HUES48 (cell line): ENCODE measurements at regions not wholly inside any gene's neighbourhood (a gene's known extent, or its start where the extent isn't known, plus 50 kb on each side); places are given as distances from the start of the nearest gene placed in this dataset.

Source experiments
- H3K27ac ChIP-seq: one replicate; pipeline ENCODE4 v1.7.0; 2013; ENCODE audit warnings: low read depth, low read length, inconsistent platforms
- H3K27me3 ChIP-seq: 2 replicates; pipeline ENCODE4 v1.6.1; 2013; ENCODE audit warnings: mild to moderate bottlenecking, low read length; ENCODE audit not compliant: control insufficient read depth, insufficient read depth
- H3K36me3 ChIP-seq: 2 replicates; pipeline ENCODE4 v1.6.1; 2013; ENCODE audit warnings: low read length; ENCODE audit not compliant: control insufficient read depth, insufficient read depth
- H3K4me1 ChIP-seq: 2 replicates; pipeline ENCODE4 v1.6.1; 2013; ENCODE audit warnings: mild to moderate bottlenecking, low read length; ENCODE audit not compliant: control insufficient read depth, insufficient read depth
- H3K4me3 ChIP-seq: 2 replicates; pipeline ENCODE4 v1.5.1; 2013; ENCODE audit warnings: mild to moderate bottlenecking, low read depth, low read length
- H3K9ac ChIP-seq: 2 replicates; pipeline ENCODE4 v1.6.1; 2013; ENCODE audit warnings: mild to moderate bottlenecking, low read depth, low read length, moderate library complexity
- H3K9me3 ChIP-seq: 2 replicates; pipeline ENCODE4 v1.6.1; 2013; ENCODE audit warnings: low read length; ENCODE audit not compliant: control insufficient read depth, insufficient read depth

- H3K27ac ChIP-seq, result no peak overlapping the region
- peaks cover 9% of the 10 kb centered on the region for H3K4me1 ChIP-seq
- H3K9me3 ChIP-seq, result no peaks in the 10 kb centered on the region
- H3K27me3 ChIP-seq, result no peaks in the 10 kb centered on the region
- no peak overlapping the region for H3K9ac ChIP-seq
- H3K4me3 ChIP-seq, result no peak overlapping the region
- no peaks in the 10 kb centered on the region for H3K36me3 ChIP-seq
Measured at GRCh38 chr16:49003022-49003421, 278.6 kb downstream of the CBLN1 start.

- no peak overlapping the region for H3K27ac ChIP-seq
- H3K4me3 ChIP-seq, result no peak overlapping the region
- no peaks in the 10 kb centered on the region for H3K27me3 ChIP-seq
- H3K36me3 ChIP-seq, result no peaks in the 10 kb centered on the region
- peaks cover 13% of the 10 kb centered on the region for H3K4me1 ChIP-seq
- no peak overlapping the region for H3K9ac ChIP-seq
- no peaks in the 10 kb centered on the region for H3K9me3 ChIP-seq
Measured at GRCh38 chr16:49000594-49000993, 281.0 kb downstream of the CBLN1 start.

DNA sequence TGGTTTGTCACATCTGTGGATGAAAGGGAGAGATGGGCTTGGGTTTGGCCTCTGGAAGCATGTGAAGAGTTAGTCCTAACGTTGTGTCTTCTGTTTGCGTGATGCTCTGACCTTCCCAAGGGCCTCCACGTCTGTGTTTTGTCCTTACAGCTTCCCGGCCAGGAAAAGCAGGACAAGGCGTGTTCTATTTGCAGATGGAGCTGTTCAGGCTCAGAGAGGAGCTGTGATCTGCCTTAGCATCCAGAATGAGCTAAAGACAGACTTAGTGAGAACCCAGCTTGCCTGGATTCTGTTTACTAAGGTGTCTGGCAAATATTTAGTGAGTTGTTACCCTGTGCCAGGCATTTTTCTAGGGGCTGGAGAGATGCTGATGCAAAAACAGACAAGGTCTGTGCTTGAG, 282.1 kb downstream of the CBLN1 start:
- Histone ChIP-seq H3K27me3 (no peaks in the 10 kb centered on the region), H3K9ac (no peak overlapping the region), H3K4me1 (peaks cover 13% of the 10 kb centered on the region), H3K9me3 (no peaks in the 10 kb centered on the region), H3K4me3 (no peak overlapping the region), H3K36me3 (no peaks in the 10 kb centered on the region), H3K27ac (no peak overlapping the region)

GRCh38 chr16:48999044-48999443, 282.6 kb downstream of the CBLN1 start:
- H3K4me3 ChIP-seq, result no peak overlapping the region
- no peak overlapping the region for H3K9ac ChIP-seq
- peaks cover 13% of the 10 kb centered on the region for H3K4me1 ChIP-seq
- no peak overlapping the region for H3K27ac ChIP-seq
- no peaks in the 10 kb centered on the region for H3K27me3 ChIP-seq
- no peaks in the 10 kb centered on the region for H3K36me3 ChIP-seq
- no peaks in the 10 kb centered on the region for H3K9me3 ChIP-seq

- peaks cover 13% of the 10 kb centered on the region for H3K4me1 ChIP-seq
- H3K4me3 ChIP-seq, result no peak overlapping the region
- no peak overlapping the region for H3K9ac ChIP-seq
- H3K9me3 ChIP-seq, result no peaks in the 10 kb centered on the region
- no peaks in the 10 kb centered on the region for H3K27me3 ChIP-seq
- H3K36me3 ChIP-seq, result no peaks in the 10 kb centered on the region
- no peak overlapping the region for H3K27ac ChIP-seq
Measured at GRCh38 chr16:48997946-48998345, 283.7 kb downstream of the CBLN1 start.

DNA sequence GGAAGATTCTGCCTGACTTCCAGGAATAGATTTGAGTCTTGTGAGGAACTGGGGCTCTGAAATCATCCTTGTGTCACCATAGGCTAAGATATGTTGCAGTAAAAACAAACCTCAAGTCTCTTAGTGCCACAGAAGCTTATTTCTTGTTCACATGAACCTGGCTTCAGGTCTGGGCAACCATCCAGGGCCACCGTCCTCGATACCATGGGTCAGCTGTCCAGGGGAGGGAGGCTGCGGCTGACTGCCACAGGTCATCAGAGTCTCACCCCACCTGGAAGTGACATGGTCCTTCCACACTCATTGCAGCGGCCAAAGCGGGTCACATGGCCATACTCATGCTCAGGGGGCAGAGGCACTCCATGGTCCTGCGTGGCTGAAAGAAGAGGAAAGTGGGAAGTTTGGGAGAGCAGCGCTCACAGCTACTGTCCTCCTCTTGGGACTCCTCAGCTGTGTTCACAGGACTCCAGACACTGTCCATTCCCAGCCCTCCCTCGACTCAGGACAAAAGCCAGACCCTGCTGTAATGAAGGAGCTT, 284.5 kb downstream of the CBLN1 start:
- Histone ChIP-seq H3K4me3 (no peak overlapping the region), H3K9ac (no peak overlapping the region), H3K27ac (no peak overlapping the region), H3K27me3 (no peaks in the 10 kb centered on the region), H3K9me3 (no peaks in the 10 kb centered on the region), H3K36me3 (no peaks in the 10 kb centered on the region), H3K4me1 (peaks cover 13% of the 10 kb centered on the region)

GRCh38 chr16:48978501-48978900, 303.1 kb downstream of the CBLN1 start:
- no peaks in the 10 kb centered on the region for H3K9me3 ChIP-seq
- no peaks in the 10 kb centered on the region for H3K36me3 ChIP-seq
- H3K27me3 ChIP-seq, result no peaks in the 10 kb centered on the region
- H3K4me3 ChIP-seq, result no peak overlapping the region
- no peak overlapping the region for H3K27ac ChIP-seq
- H3K9ac ChIP-seq, result no peak overlapping the region
- H3K4me1 ChIP-seq, result no peaks in the 10 kb centered on the region

DNA sequence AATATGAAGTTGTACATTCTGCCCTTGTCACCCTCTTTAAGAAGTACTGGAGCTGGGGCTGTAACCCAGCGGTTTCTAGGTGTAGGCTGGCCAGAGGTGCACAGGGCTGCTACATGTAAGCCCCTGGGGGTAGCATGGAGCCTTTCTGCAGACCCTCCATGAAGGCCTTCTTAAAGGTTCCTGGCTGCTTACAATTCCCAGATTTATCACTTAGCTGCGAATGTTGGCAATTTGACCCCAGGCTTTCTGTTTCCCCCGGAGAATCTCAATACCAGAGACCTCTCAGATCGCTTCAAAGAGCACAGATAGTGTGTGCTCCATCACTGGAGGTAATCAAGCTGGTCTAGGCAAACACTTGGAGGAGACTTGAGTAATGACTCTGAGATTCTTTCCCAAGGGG, 309.4 kb downstream of the CBLN1 start:
- no peaks in the 10 kb centered on the region for H3K27me3 ChIP-seq
- H3K4me1 ChIP-seq, result no peaks in the 10 kb centered on the region
- H3K9me3 ChIP-seq, result no peaks in the 10 kb centered on the region
- no peak overlapping the region for H3K9ac ChIP-seq
- no peak overlapping the region for H3K4me3 ChIP-seq
- no peak overlapping the region for H3K27ac ChIP-seq
- H3K36me3 ChIP-seq, result no peaks in the 10 kb centered on the region

DNA sequence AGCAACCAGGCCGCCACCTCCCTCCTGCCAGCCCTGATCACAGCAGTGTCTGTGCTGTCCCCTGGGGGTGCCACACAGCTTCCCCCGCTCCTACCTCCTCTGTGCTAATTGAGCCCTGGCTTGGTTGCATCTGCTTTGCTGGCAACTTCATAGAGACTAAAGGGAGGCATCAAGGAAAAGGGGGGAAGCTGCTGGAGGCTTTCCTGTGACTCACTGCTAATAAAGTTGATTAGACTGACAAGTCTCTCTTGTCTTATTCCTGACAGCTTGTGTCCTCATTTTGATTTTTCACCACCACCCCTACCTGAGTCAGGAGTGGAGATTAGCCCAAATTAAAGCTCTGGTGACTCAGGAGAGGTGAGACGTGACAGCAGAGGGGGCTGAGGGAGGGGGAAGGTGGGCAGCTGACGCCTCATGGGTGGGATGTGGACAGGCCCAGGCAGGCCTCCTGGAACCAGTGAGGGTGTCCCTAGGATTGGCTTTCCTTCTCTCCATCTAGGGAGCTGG, 310.0 kb downstream of the CBLN1 start:
- no peak overlapping the region for H3K9ac ChIP-seq
- H3K4me1 ChIP-seq, result no peaks in the 10 kb centered on the region
- H3K36me3 ChIP-seq, result no peaks in the 10 kb centered on the region
- H3K4me3 ChIP-seq, result no peak overlapping the region
- no peaks in the 10 kb centered on the region for H3K9me3 ChIP-seq
- no peak overlapping the region for H3K27ac ChIP-seq
- H3K27me3 ChIP-seq, result no peaks in the 10 kb centered on the region

DNA sequence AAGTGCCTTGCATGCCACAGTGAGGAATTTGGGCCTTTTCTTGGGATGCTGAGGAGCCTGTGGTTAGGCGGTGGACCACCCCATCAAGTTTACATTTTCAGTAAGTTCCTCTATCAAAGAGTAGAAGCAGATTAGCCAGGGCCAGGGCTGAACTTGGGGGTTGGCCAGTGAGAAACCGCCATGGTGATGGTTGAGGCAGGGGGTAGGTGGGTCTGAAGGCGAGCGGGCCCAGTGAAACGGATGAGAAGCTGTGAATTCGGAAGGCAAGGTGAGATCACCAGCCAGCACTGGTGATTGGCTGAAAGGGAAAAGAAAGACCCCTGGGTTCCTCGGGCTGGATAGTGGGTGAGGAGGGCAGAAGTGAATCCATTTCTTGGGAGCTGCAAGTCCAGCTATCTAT, 311.4 kb downstream of the CBLN1 start:
- H3K27ac ChIP-seq, result no peak overlapping the region
- H3K4me1 ChIP-seq, result no peaks in the 10 kb centered on the region
- H3K36me3 ChIP-seq, result no peaks in the 10 kb centered on the region
- no peaks in the 10 kb centered on the region for H3K9me3 ChIP-seq
- no peaks in the 10 kb centered on the region for H3K27me3 ChIP-seq
- no peak overlapping the region for H3K9ac ChIP-seq
- H3K4me3 ChIP-seq, result no peak overlapping the region

GRCh38 chr16:48969611-48970010, 312.0 kb downstream of the CBLN1 start:
- Histone ChIP-seq H3K27me3 (no peaks in the 10 kb centered on the region), H3K9me3 (no peaks in the 10 kb centered on the region), H3K4me3 (no peak overlapping the region), H3K4me1 (no peaks in the 10 kb centered on the region), H3K27ac (no peak overlapping the region), H3K9ac (no peak overlapping the region), H3K36me3 (no peaks in the 10 kb centered on the region)

DNA sequence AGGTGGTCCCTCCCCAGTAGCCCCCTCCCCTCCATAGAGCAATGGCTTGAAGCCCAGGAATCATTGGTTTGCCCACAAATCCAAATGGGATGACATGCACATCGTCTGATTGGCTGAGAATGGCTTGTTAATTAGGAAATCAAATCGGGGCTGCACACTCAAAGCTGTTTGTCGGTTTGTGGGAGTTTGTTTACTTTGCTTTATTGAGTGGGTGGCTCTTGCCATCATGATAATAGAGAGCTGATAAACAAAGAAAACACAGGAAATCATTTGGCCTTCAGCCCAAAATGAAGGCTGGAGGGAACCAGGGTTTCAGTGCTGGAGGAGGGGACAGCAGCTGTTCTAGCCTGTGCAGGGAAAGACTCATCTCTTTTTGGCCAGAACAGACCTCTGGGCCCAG, 316.3 kb downstream of the CBLN1 start:
- Histone ChIP-seq H3K9ac (no peak overlapping the region), H3K27me3 (no peaks in the 10 kb centered on the region), H3K36me3 (no peaks in the 10 kb centered on the region), H3K27ac (no peak overlapping the region), H3K4me1 (no peaks in the 10 kb centered on the region), H3K9me3 (no peaks in the 10 kb centered on the region), H3K4me3 (no peak overlapping the region)
